ENCODE measurements at regions not wholly inside any gene's neighbourhood (a gene's known extent, or its start where the extent isn't known, plus 50 kb on each side); places are given as distances from the start of the nearest gene placed in this dataset.

DNA sequence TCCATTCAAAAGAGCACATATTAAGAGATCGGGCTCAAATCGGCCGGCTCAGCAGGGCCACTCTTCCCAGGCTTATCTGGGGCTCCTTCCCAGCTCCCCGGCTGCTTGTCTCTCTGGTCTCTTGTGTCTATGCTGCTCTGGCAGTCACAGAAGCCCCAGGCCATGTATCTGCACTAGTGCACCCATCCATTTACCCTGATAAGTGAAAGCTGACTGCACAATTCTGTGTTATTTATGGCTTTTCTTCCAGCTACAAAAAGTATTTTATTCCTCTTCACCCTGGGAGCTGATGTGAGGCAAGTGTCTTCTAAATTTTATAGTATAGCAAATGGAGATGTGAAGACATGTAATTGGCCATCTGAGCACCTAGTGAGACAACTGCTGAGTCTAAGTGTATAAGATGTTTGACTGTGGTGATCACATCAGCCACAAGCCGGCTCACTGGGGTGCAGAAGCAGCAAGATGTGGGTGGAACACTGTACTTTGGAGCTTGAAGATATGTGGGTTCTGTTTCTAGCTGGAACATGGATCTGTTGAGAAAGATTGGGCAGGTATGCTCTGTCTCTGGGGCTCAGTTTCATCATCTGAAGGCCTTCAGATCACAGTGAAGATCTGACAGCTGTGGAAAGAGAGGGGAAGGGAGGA is 78.1 kb upstream of the MPHOSPH6 start:
- TF ChIP-seq, protein P1, sequence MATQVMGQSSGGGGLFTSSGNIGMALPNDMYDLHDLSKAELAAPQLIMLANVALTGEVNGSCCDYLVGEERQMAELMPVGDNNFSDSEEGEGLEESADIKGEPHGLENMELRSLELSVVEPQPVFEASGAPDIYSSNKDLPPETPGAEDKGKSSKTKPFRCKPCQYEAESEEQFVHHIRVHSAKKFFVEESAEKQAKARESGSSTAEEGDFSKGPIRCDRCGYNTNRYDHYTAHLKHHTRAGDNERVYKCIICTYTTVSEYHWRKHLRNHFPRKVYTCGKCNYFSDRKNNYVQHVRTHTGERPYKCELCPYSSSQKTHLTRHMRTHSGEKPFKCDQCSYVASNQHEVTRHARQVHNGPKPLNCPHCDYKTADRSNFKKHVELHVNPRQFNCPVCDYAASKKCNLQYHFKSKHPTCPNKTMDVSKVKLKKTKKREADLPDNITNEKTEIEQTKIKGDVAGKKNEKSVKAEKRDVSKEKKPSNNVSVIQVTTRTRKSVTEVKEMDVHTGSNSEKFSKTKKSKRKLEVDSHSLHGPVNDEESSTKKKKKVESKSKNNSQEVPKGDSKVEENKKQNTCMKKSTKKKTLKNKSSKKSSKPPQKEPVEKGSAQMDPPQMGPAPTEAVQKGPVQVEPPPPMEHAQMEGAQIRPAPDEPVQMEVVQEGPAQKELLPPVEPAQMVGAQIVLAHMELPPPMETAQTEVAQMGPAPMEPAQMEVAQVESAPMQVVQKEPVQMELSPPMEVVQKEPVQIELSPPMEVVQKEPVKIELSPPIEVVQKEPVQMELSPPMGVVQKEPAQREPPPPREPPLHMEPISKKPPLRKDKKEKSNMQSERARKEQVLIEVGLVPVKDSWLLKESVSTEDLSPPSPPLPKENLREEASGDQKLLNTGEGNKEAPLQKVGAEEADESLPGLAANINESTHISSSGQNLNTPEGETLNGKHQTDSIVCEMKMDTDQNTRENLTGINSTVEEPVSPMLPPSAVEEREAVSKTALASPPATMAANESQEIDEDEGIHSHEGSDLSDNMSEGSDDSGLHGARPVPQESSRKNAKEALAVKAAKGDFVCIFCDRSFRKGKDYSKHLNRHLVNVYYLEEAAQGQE (IDR thresholded peaks at IDR 0.05; ENCODE audit: insufficient read depth in 1 of 2, low read depth in 2 of 2, low read length in 1 of 2), result no peak
- TF ChIP-seq, protein P2, sequence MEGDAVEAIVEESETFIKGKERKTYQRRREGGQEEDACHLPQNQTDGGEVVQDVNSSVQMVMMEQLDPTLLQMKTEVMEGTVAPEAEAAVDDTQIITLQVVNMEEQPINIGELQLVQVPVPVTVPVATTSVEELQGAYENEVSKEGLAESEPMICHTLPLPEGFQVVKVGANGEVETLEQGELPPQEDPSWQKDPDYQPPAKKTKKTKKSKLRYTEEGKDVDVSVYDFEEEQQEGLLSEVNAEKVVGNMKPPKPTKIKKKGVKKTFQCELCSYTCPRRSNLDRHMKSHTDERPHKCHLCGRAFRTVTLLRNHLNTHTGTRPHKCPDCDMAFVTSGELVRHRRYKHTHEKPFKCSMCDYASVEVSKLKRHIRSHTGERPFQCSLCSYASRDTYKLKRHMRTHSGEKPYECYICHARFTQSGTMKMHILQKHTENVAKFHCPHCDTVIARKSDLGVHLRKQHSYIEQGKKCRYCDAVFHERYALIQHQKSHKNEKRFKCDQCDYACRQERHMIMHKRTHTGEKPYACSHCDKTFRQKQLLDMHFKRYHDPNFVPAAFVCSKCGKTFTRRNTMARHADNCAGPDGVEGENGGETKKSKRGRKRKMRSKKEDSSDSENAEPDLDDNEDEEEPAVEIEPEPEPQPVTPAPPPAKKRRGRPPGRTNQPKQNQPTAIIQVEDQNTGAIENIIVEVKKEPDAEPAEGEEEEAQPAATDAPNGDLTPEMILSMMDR (IDR thresholded peaks at IDR 0.05), result no peak
- TF ChIP-seq POLR2AphosphoS5 (IDR thresholded peaks at IDR 0.05; ENCODE audit: low read depth, low read length), result no peak
